PFSK-1 (cell line): ENCODE measurements at regions not wholly inside any gene's neighbourhood (a gene's known extent, or its start where the extent isn't known, plus 50 kb on each side); places are given as distances from the start of the nearest gene placed in this dataset.

Experiments used
- FOXP2 ChIP-seq: optimal IDR thresholded peaks from 2 replicates; pipeline ENCODE3; 2011; ENCODE audit warnings: borderline replicate concordance, control low read depth, inconsistent platforms; ENCODE audit not compliant: insufficient read depth; ENCODE audit errors: extremely low read length, extremely low read depth
- POLR2AphosphoS5 ChIP-seq: IDR thresholded peaks from 2 replicates; pipeline ENCODE4 v1.6.1; 2012; ENCODE audit warnings: low read depth, mild to moderate bottlenecking, control low read depth, low read length, moderate library complexity
- REST ChIP-seq, 2 experiments: IDR thresholded peaks; 2 replicates each; pipeline versions ENCODE4 v1.6.1 to v1.8.0; 2011 to 2012; ENCODE audit warnings: low read depth in 2 of 2, low read length in 2 of 2, control low read depth in 1 of 2, inconsistent platforms in 1 of 2, mild to moderate bottlenecking in 1 of 2, moderate library complexity in 1 of 2; ENCODE audit not compliant: insufficient read depth in 1 of 2
- SIN3A ChIP-seq: IDR thresholded peaks from 2 replicates; pipeline ENCODE4 v1.6.1; 2012; ENCODE audit warnings: mild to moderate bottlenecking, low read length, moderate library complexity, borderline replicate concordance; ENCODE audit not compliant: insufficient read depth
- TAF1 ChIP-seq: IDR thresholded peaks from 2 replicates; pipeline ENCODE4 v1.6.1; 2012; ENCODE audit warnings: low read length, control low read depth, borderline replicate concordance; ENCODE audit not compliant: insufficient read depth

GRCh38 chr20:39163993-39164392 is 201.8 kb downstream of the DHX35 start:
- TF ChIP-seq POLR2AphosphoS5 (no peak), FOXP2 (no peak), SIN3A (no peak)

- TF ChIP-seq TAF1 = no peak
- no peak for TF ChIP-seq FOXP2
- TF ChIP-seq SIN3A = no peak
- TF ChIP-seq POLR2AphosphoS5 = no peak
- TF ChIP-seq REST (IDR thresholded peaks at IDR 0.05; ENCODE audit: insufficient read depth in 1 of 2, low read depth in 2 of 2, low read length in 2 of 2) = no peak
Observed at GRCh38 chr20:39161900-39162299, 199.8 kb downstream of the DHX35 start.

- no peak for TF ChIP-seq POLR2AphosphoS5
- no peak for TF ChIP-seq SIN3A
- no peak for TF ChIP-seq FOXP2
- no peak for TF ChIP-seq REST (IDR thresholded peaks at IDR 0.05; ENCODE audit: insufficient read depth in 1 of 2, low read depth in 2 of 2, low read length in 2 of 2)
- TF ChIP-seq TAF1 = no peak
Observed at GRCh38 chr20:39155971-39156370, 193.8 kb downstream of the DHX35 start.

GRCh38 chr20:39152742-39153141 is 190.6 kb downstream of the DHX35 start:
- TF ChIP-seq FOXP2 (no peak), SIN3A (no peak), TAF1 (no peak), POLR2AphosphoS5 (no peak), REST (IDR thresholded peaks at IDR 0.05; ENCODE audit: insufficient read depth in 1 of 2, low read depth in 2 of 2, low read length in 2 of 2) (no peak)

GRCh38 chr20:39152126-39152525 is 190.0 kb downstream of the DHX35 start:
- TF ChIP-seq POLR2AphosphoS5 (no peak), TAF1 (no peak), REST (IDR thresholded peaks at IDR 0.05; ENCODE audit: insufficient read depth in 1 of 2, low read depth in 2 of 2, low read length in 2 of 2) (no peak), SIN3A (no peak), FOXP2 (no peak)
